ENCODE measurements at regions not wholly inside any gene's neighbourhood (a gene's known extent, or its start where the extent isn't known, plus 50 kb on each side); places are given as distances from the start of the nearest gene placed in this dataset.
"Not testable (repeated sequence)": the region's sequence is repeated elsewhere in the genome, so short reads cannot be mapped to it uniquely, and the experiment has no call there.

GRCh38 chr13:107782646-107783045, 432.7 kb downstream of the LIG4 start:
- H3K4me3 ChIP-seq (replicated peaks in 1 of 2; ENCODE audit: low read depth in 1 of 2, low read length in 2 of 2) = not testable (repeated sequence)

GRCh38 chr13:107778094-107778493, 437.2 kb downstream of the LIG4 start:
- Histone ChIP-seq H3K36me3 (ENCODE audit: control insufficient read depth in 1 of 2, insufficient read depth in 2 of 2, low read length in 2 of 2) (no peaks in the 10 kb centered on the region), H3K9ac (ENCODE audit: low read length) (no peak overlapping the region), H3K4me2 (ENCODE audit: low read length) (no peak overlapping the region), H3K9me2 (ENCODE audit: insufficient read depth) (no peaks in the 10 kb centered on the region), H3K9me3 (ENCODE audit: control insufficient read depth in 1 of 2, insufficient read depth in 1 of 2, low read depth in 1 of 2, low read length in 2 of 2) (peaks cover 0 to 3% of the 10 kb centered on the region in 2 experiments; a peak in 2 of 4 replicates), H2AFZ (ENCODE audit: low read depth, low read length, poor library complexity, severe bottlenecking) (no peak overlapping the region), H3K27ac (ENCODE audit: low read depth, low read length) (no peak overlapping the region), H3K4me1 (ENCODE audit: control insufficient read depth in 1 of 2, insufficient read depth in 2 of 2, low read length in 2 of 2) (no peaks in the 10 kb centered on the region), H3K4me3 (replicated peaks in 1 of 2; ENCODE audit: low read depth in 1 of 2, low read length in 2 of 2) (no peak overlapping the region), H3K27me3 (ENCODE audit: insufficient read depth, low read length) (no peaks in the 10 kb centered on the region), H3K79me2 (ENCODE audit: insufficient read depth, low read length) (no peaks in the 10 kb centered on the region), H4K20me1 (ENCODE audit: insufficient read depth) (no peaks in the 10 kb centered on the region)
- no TSS peak for BruUV-seq (replicated peaks)
- DNase-seq (ENCODE audit: low read depth, low spot score) (no peak), ATAC-seq (no peak)
- CTCF ChIA-PET = no interaction called here
- RAD21 ChIA-PET (ENCODE audit: low non-redundant PET in 1 of 2, low total read pairs in 2 of 2, uncharacterized antibody in 2 of 2, unreplicated experiment in 2 of 2) = no interaction called here
- intact Hi-C loops (cut with micrococcal nuclease) = no loop called here
- POLR2A ChIA-PET = no interaction called here
- TF ChIP-seq POLR2AphosphoS5 (IDR thresholded peaks at IDR 0.05; ENCODE audit: low read depth, low read length) (no peak), JUND (IDR thresholded peaks at IDR 0.05) (no peak), MAX (IDR thresholded peaks at IDR 0.05) (no peak), YY1 (IDR thresholded peaks at IDR 0.05; ENCODE audit: extremely low read depth, insufficient replicate concordance, low read depth, low read length) (no peak), SIN3A (IDR thresholded peaks at IDR 0.05; ENCODE audit: low read depth) (no peak), EGR1 (IDR thresholded peaks at IDR 0.05; ENCODE audit: low read depth) (no peak), ZBTB33 (IDR thresholded peaks at IDR 0.05; ENCODE audit: extremely low read depth, insufficient replicate concordance, low read length) (no peak), POLR2A (IDR thresholded peaks at IDR 0.05; ENCODE audit: borderline replicate concordance, extremely low read depth, insufficient read depth, insufficient read length) (no peak), CBX3 (IDR thresholded peaks at IDR 0.05; ENCODE audit: low read depth) (no peak), SRF (IDR thresholded peaks at IDR 0.05; ENCODE audit: low read depth) (no peak), ZFX (IDR thresholded peaks at IDR 0.05) (no peak), ATF3 (IDR thresholded peaks at IDR 0.05) (no peak), CTCF (IDR thresholded peaks at IDR 0.05 in 2 of 3, conservative IDR thresholded peaks at IDR 0.05 in 1 of 3; ENCODE audit: borderline replicate concordance in 1 of 3, insufficient read depth in 1 of 3, low read depth in 2 of 3, low read length in 2 of 3) (no peak), ELF1 (IDR thresholded peaks at IDR 0.05; ENCODE audit: borderline replicate concordance, low read depth) (no peak), ZNF274 (IDR thresholded peaks at IDR 0.05; ENCODE audit: low read depth, low read length) (no peak), TCF7L2 (IDR thresholded peaks at IDR 0.05; ENCODE audit: borderline replicate concordance, extremely low read depth, insufficient read depth, insufficient read length) (no peak)

More at GRCh38 chr13:107782646-107783045, 432.7 kb downstream of the LIG4 start:
- H4K20me1 ChIP-seq (ENCODE audit: insufficient read depth); H3K4me1 ChIP-seq (ENCODE audit: control insufficient read depth in 1 of 2, insufficient read depth in 2 of 2, low read length in 2 of 2); H2AFZ ChIP-seq (ENCODE audit: low read depth, low read length, poor library complexity, severe bottlenecking); H3K27ac ChIP-seq (ENCODE audit: low read depth, low read length); BruUV-seq (replicated peaks); ATAC-seq; H3K4me2 ChIP-seq (ENCODE audit: low read length); POLR2A ChIA-PET; RAD21 ChIA-PET (ENCODE audit: low non-redundant PET in 1 of 2, low total read pairs in 2 of 2, uncharacterized antibody in 2 of 2, unreplicated experiment in 2 of 2); H3K36me3 ChIP-seq (ENCODE audit: control insufficient read depth in 1 of 2, insufficient read depth in 2 of 2, low read length in 2 of 2); H3K79me2 ChIP-seq (ENCODE audit: insufficient read depth, low read length); H3K9me3 ChIP-seq (ENCODE audit: control insufficient read depth in 1 of 2, insufficient read depth in 1 of 2, low read depth in 1 of 2, low read length in 2 of 2); CTCF ChIA-PET; H3K9ac ChIP-seq (ENCODE audit: low read length); intact Hi-C loops (cut with micrococcal nuclease); H3K9me2 ChIP-seq (ENCODE audit: insufficient read depth); DNase-seq (ENCODE audit: low read depth, low spot score); H3K27me3 ChIP-seq (ENCODE audit: insufficient read depth, low read length): not testable (repeated sequence)
